NCI-H1417 (cell line): ENCODE measurements at regions not wholly inside any gene's neighbourhood (a gene's known extent, or its start where the extent isn't known, plus 50 kb on each side); places are given as distances from the start of the nearest gene placed in this dataset.

ENCODE experiments used
- DNase-seq, 3 experiments: peaks; one replicate each; lab custom pipeline; 2025; lab: John Stamatoyannopoulos, UW

DNA sequence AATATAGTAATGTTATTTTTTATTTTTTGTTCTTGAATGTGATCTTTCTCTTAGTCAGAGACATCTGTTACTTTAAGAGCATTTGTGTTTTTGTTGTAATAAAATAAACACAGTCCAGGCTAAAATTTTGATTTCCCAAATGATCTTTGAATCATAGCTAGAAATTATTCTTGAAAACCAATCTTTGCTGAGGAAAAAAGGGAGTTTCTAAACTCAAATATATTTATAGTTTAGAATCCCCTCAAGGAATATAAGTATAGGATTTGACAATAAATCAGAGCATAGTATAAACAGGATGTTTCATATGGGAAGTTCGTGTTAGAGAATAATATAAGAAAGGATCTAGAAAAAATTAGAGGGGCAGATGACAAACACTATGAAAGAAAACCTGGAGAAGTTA lies 118.8 kb upstream of the ADAMTS19 start:
- DNase-seq, result no peak

DNA sequence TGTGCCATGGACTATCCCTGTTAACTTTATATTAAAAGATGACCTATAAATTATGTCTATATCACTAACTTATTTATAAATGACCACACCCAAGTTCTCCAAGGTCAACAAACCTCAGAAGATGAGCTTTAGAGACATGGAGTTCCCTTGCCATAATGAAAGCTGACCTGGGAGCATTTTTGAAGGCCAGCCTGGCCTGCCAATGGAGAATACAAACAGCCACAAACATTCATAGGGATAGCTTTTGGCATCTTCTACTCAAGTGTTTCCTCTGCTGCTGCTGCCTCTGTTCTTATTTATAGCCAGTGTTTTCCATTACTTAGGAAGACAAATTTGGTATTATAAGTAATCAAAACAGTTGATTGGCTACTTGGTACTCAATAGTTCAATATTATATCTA lies 117.3 kb upstream of the ADAMTS19 start:
- no peak for DNase-seq

DNA sequence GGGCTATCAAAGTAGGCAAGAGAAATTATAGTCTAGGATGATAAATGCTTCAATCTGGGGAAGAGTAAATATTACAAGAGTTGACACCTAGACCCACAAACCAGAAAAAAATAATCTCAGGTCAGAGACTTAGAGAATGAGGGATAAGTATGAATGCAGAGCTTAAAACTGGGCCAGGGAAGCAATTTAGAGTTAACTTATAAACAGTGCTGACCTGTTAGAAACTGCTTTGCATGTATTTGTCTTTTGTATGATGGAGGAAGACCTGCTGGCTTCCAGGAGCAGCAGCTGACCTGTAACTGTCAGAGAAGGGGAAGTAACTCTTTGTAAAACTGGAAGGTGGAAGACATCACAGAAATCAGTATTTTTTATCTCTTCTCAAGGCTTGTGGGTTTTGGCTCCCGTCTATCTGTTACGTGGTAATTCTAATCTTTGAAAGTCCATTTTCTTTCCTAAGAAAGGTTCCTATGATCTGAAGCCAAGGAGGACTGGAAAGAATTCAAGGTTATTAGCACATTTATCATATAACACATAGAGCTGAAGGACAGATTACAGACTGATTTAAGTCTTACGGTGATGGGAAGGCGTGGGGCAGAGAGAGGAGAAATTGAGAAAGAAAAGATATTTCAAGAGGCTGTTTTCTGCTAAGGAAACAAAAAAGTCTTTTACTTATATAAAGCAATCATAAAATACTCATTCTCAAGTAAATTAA lies 114.7 kb upstream of the ADAMTS19 start:
- no peak for DNase-seq

DNA sequence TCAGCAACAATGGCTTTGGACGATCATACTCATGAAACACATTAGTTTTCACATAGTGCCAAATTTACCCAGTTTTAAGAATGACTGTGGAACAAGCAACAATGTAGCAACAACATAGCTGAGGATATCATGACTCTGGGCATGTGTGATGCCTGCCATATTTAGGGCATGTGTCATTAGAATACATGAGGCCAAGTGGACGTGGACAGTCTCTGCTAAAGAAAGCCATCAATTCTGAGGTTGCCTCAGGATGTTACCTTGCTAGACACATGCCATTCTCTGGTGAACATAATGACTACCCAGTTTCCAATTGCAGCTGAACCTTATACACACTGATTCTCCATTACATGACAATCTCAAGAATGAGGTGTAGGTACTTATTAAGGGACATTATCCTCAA lies 103.3 kb upstream of the ADAMTS19 start:
- no peak for DNase-seq

DNA sequence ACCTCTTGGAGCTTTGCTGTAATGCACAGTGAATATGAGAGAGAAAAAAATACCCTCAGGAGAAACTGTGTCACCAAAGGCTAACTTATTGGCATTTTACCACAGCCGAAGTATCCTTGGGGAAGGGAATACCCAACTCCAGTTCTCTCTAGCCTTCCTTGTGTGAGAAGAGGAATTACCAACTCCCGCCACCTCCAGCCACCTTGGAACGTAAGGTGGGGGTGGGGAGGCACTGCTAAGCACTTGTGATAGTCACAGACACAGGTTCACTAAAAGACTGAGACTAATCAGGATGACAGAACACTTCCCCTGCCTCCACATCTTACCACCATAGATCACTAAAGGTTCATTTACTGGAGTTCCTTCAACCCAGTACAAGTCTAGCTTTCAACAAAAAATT lies 102.0 kb upstream of the ADAMTS19 start:
- no peak for DNase-seq

DNA sequence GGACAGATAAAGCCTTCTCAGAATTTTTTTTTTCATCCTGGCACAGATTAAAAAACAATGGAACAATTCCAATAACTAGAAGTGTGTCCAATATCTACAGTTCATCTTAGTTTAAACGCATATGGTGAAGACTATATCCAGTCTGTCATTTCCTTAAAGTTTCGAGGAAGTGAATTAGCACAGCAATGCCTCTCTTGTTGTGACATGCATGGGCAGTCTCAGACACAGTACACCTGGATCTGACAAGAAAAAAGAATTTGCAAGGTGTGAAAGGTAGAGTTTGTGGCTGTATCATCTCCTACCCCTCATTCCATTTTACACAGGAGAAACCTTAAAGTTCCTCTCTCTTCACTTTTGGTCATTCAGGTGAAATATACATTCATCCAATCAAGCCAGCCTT lies 100.6 kb upstream of the ADAMTS19 start:
- DNase-seq, result no peak

DNA sequence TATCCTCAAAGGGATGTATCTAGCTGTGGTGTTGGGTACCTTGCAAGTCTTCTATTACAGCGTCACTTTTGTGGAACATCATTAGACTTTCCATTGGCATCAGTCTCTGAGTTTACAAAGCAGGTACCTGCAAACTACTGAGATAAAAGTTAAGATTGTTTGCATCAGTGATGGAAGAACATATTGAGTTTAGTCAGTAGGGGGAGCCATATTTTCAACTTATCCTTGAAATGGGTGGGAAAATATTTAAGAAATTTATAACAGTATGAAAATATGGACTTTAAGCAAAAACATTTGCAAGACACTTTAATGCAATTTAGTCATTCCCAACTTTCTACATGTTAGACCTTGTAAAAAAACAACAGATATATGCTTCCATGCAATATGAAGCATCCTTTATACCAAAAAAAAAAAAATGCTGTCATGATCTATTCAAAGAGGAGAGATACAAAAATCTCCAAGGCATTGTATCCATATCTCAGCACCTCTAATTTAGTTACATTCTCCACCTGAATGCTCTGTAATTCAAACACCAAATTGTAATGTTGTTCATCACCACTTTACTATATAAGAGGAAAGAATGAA lies 98.6 kb upstream of the ADAMTS19 start:
- DNase-seq, result peak in 2 of 3 experiments; percentile 18 to 22

DNA sequence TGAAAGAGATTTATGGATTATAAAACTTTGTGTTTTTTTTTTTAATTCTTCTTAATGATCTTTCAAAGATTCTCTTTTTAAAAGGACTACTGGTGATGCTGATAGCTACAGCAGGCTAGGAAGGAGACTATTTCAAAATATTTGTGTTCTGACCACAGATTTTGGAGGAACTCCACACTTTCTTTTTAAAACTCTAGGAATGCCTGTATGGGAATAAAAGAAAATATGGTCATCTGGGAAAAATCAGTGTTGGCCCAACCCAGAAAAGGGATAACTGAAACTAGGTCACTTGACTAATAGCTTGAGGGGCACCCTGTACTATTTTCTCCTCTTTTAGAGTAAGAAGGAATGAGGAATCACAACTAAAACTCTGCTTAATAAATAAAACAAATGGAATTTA lies 97.6 kb upstream of the ADAMTS19 start:
- no peak for DNase-seq

DNA sequence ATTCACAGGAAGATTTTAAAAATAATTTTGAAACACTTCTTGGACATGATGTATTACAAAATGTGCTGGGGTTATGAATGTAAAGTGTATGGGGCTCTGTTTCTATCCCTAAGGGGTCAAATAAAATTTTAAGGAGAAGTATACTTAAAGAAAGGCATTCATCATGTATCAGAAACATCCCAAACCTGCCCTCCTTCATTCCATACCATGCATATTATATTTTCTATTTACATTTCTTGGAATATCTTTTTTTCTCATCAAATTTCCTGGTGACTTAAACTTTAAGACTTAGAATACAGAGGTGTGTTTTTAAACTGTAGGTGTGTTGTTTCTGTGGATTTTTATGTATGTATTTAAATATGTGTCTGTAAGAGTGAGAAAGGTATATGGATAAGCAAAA lies 96.1 kb upstream of the ADAMTS19 start:
- DNase-seq, result no peak

DNA sequence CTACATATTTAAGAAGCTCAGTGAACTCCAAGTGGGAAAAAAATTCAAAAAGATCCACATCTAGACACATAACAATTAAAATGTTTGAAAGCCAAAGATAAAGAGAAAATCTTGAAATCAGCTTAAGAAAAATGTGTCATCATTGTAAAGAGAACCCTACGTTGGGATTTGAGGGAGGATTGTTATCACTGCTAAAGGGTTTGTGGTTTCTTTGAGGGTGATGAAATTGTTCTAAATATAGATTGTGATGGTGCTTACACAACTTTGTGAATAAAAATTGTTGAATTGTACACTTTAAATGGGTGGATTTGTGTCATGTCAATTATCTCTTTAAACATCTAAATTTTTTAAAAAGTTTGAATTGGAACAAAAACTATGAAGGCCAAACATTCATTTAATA lies 92.2 kb upstream of the ADAMTS19 start:
- DNase-seq, result no peak

DNA sequence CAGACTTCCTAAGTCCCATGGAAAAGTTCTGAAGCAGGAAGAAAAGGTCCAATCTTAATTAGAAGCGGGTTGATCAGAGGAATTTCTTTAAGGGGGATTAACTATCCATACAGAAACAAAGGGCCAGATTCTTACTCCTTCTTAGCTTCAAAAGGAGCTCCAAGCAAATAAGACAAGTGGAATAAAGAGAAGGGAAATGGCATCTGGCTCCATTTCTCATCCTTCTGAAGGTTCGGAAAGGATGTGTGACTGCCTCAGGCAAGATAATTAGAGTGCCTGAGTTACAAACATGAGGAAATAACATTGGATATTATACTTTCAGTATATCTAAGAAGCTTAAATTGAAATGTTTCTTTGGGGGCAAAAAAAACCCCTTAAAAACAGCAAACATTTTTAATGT lies 88.1 kb upstream of the ADAMTS19 start:
- peak in 1 of 3 experiments; percentile 2 for DNase-seq

DNA sequence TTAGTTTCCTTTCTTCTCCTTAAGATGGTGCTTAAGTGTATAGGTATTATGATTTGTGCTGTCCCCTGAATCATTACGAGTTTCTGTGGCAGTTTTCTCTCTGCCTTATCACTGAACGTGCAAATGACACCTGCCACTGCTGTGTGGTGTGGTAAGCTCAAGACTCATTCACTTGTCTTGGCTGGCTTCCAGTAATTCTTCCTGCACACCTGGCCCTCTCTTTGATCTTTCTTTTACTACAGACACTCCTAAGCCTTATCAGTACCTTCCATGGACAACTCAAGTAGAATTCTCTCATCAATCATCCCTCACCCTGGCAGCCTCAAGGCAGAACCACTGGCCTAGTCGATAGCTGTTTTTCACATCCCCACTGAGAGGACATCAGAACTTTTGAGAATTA lies 82.6 kb upstream of the ADAMTS19 start:
- peak; percentile 31 to 79 (median 70) for DNase-seq

DNA sequence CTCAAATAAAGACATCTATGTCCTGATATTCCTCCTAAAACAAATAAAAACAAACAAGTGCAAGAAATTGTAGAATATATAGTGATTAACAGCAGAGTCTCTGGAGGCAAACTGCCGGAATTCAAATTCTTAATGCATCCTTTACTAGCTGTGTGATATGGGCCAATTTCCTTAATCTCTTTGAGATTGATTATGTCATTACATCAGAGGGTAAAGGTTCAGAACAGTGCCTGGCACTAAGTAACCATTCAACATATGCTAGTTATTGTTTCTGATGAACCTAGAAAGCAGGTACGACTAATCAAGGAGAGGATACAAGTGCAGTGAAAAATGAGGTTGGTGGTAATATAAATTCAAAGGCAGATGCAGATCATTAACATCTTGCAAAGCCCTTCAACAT lies 81.1 kb upstream of the ADAMTS19 start:
- DNase-seq, result no peak

DNA sequence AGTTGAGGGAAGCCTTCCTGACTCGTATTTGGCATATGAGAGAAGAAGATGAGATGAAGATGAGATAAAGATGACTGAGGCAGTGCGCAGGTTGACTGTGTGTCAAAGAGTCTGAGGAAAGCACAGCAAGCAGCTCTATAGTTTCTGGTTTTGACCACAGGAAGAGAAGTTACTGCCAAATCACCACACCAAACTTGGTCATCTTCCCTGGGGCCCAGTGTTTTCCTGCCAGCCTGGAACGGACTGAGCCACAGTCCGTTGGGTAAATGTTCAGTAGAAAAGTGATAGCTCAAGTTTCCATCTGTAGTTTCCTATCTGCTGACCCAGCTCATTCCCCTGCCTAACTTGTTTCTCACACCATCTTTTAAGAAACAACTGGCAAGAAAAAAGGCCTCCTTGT lies 80.7 kb upstream of the ADAMTS19 start:
- no peak for DNase-seq

DNA sequence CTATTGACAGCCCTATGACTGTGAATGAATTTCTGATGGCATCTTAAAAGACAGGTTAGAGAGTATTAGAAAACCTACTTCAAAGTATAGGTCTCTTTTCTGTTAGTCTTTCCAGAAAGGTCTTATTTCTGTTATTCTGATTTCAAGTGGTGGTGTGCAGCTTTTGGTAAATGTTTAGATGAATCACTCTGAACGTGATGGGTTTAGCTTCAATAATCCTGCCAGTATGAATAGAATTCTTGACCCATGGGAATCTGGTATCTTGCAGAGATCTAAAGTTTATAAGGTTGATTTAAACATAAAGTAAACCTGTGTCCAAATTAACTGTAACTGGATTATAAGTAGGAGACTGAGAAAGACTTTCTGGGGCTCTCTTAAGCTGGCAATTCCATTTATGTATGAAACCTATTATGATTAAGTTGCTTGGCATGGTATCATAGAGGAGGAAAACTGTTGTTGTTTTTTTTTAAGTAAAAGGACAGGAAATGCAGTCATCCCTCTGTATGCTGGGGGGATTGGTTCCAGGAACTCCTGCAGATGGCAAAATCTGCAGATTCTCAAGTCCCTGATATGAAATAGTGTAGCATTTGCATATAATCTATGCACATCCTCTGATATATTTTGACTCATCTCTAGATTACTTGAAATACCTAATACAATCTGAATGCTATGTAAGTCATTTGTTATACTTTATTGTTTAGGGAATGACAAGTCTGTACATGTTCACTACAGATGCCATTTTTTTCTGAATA lies 77.0 kb upstream of the ADAMTS19 start:
- no peak for DNase-seq

DNA sequence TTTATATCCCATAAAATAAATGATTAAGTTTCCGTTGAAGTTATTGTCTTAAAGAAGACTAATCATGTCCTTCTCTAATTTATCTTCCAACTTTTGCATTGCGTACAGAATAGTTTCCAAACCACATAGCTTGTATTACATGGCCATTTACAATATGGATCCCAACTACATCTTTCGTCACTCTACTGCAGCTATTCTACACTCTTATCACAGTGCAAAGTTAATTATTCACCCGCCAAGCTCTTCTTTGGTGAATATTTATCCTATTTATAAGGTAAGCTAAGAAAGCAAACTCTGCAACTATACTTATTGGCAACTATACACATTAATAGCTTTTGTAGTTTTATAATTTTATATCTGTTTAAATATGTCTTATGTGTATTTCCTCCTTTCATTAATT lies 75.9 kb upstream of the ADAMTS19 start:
- no peak for DNase-seq

DNA sequence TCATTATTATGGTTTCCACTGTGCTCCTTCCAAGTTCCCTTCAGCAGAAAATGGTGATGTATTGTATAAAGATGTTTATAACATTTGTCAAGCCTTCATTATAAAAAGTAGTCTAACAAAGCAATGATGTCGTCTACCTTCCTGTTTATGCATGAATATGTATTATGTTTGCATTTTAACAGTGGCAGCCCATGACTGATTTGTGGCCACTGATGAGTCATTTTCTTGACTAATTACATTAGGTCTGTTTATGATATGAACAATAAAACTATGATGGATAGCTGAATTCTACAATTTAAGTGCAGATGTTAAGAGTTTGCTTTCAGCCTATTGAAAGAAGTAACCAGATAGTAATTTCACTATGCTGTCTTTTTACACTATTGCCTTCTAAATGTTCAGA lies 75.4 kb upstream of the ADAMTS19 start:
- peak in 1 of 3 experiments; percentile 1 for DNase-seq

DNA sequence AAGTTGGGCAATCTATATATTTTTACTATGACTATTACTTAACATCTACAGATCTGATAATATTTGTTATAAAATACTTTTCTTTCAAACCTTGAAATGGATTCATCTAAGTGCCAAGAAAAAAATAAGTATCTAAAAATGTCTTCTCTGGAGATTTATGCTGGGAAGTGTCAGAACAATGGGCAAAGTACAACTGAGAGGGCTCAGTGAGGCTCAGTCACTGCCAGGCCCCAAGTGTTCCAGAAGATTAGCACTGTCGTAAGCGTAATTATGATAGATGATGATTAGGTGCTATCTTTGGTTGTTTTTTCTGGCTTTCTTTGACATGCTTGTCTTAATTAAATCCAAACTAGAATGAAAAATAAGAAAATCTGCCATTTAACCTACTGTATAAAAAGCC lies 72.2 kb upstream of the ADAMTS19 start:
- DNase-seq, result no peak

DNA sequence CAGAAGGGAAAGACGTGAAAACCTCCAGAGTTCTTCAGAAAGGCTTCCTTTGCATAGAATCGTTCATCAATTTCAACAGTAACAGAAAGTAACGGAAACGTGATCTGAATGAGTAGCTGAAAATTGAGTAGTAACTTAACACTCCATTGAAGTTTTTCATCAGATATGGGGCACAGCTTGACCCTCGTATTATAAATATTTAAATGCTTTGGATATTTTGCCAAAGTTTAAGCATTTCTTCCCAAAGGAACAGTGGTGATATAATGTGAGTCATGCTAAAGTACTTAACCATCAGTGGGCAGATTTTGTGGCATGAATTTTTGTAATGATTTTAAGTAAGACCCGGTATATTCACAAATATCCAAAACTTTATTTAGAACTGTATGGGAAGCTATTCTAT lies 67.4 kb upstream of the ADAMTS19 start:
- DNase-seq, result no peak

DNA sequence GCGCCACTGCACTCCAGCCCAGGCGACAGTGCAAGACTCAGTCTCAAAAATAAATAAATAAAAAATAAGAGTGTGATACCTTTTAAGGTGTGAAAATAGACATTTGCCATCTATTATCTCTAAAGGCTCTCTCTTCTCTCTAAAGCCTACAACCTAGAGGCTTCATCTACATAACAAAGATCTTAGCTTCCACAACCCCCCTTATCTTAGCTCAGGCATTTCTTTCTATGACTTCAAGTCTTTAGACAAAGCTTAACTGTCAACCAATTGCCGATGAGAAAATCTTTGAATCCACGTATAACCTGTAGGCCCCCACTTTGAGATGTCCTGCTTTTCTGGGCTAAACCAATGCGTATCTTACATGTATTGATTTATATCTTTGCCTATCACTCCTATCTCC lies 64.9 kb upstream of the ADAMTS19 start:
- DNase-seq, result no peak

DNA sequence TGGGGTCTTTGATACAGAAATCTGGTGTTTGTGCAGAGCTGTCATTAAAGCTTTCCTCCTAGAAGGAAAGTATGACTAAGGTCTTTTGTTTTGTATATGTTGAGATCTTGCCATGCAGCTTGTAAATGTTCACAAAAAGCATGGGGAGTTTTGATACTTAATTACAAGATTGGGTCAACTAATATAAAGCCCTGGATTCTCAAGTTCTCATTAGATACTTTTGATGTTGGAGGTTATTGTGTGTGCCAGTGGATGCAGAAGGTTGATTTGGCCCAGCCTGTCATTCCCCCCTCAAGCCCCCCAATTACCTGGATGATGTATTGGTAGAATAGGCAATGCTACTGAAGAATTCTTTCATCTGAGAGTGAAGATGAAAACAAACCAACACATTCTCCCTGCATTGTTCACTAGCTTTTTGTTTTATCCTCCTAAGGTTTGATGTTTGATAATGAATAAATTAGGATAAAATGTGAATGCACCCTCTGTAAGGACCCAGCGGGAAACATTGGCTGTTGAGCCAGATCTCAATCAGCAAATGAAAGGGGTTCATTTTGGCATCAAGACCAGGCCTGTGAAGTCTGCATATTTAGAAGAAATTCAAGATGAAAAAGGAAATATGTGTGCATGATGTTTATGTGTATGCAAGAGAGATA lies 61.9 kb upstream of the ADAMTS19 start:
- DNase-seq, result no peak

DNA sequence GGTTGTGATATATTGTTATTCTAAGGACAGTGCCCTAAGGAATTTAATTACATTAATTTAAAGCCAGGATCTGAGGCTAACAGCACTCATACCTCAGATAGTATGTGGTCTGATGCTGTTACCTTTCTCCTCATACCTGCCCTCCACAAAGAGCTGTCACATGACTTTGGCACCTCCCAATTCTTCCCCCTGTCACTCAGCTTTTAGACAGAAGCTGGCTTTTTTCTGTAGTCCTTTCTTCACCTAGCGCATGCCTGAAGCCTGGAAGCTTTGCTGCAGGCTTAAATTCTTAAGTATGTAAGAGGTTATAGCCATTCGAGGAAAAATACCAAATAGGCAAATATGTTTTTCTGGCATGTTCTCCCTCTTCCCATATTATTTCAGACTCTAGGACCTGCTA lies 61.0 kb upstream of the ADAMTS19 start:
- DNase-seq, result no peak
